ENCODE measurements at regions not wholly inside any gene's neighbourhood (a gene's known extent, or its start where the extent isn't known, plus 50 kb on each side); places are given as distances from the start of the nearest gene placed in this dataset.

DNA sequence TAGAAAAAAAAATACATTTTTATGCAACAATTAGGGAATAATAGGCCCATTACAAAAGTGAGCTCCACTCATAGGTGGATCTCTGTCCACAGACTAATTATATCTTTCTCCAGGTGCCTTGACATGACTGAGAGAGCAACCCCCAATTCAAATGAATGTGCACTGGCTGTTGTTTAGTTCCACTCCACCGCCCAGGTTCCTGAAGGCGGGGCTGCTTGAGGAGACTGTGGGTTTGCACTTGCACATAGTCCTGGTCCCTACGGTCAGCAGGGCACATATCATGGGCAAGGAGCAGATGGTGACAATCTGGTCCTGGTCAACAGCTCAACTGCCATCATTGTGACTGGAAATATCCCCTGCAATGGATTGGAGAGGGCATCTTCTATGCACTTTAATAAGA is 195.6 kb upstream of the PWP1 start (continued):
- TF ChIP-seq POLR2A (IDR thresholded peaks at IDR 0.05; ENCODE audit: control extremely low read depth in 1 of 2, low read depth in 2 of 2, low read length in 2 of 2): no peak
- no peak for TF ChIP-seq CHD2 (IDR thresholded peaks at IDR 0.05; ENCODE audit: low read length)
- no peak for TF ChIP-seq CHD1 (IDR thresholded peaks at IDR 0.05; ENCODE audit: low read depth, low read length)
- TF ChIP-seq KDM4A (IDR thresholded peaks at IDR 0.05; ENCODE audit: low read depth, low read length, severe bottlenecking): no peak

Measured in H1 (cell line).